ENCODE measurements at regions not wholly inside any gene's neighbourhood (a gene's known extent, or its start where the extent isn't known, plus 50 kb on each side); places are given as distances from the start of the nearest gene placed in this dataset.
"Not testable (repeated sequence)": the region's sequence is repeated elsewhere in the genome, so short reads cannot be mapped to it uniquely, and the experiment has no call there.

GRCh38 chr6:140002396-140003022 is 628.1 kb upstream of the CITED2 start:
- Histone ChIP-seq H3K18ac (ENCODE audit: low read length) (no peak overlapping the region), H2AK5ac (ENCODE audit: low read length) (no peak overlapping the region), H2BK15ac (replicated peaks; ENCODE audit: low read depth) (no peak overlapping the region), H3K56ac (ENCODE audit: low read length) (no peak overlapping the region), H4K5ac (ENCODE audit: low read length) (no peak overlapping the region), H2BK120ac (ENCODE audit: low read depth, low read length) (no peak overlapping the region), H3K23ac (ENCODE audit: low read length) (no peak overlapping the region), H3K4me2 (ENCODE audit: low read length) (no peak overlapping the region), H4K8ac (ENCODE audit: low read depth, low read length) (no peak overlapping the region), H3K4me1 (ENCODE audit: control insufficient read depth, low read depth, low read length) (no peaks in the 10 kb centered on the region), H3K27ac (ENCODE audit: low read depth, low read length) (no peak overlapping the region), H3K9ac (ENCODE audit: low read length) (no peak overlapping the region), H3K4ac (ENCODE audit: low read depth, low read length) (no peak overlapping the region), H3K79me1 (ENCODE audit: low read length) (no peaks in the 10 kb centered on the region), H3K79me2 (ENCODE audit: control insufficient read depth, insufficient read depth, low read length) (no peaks in the 10 kb centered on the region), H2BK5ac (ENCODE audit: low read length) (no peak overlapping the region), H3K36me3 (ENCODE audit: control insufficient read depth, insufficient read depth, low read length) (no peaks in the 10 kb centered on the region), H3K4me3 (ENCODE audit: low read length) (no peak overlapping the region), H3K27me3 (ENCODE audit: insufficient read depth, low read length, poor library complexity) (no peaks in the 10 kb centered on the region)
- no peak for DNase-seq
- no CpG with 5 or more reads among the region's 4 CpGs for WGBS (ENCODE audit: extremely low coverage, insufficient coverage, low lambda C conversion rate)

GRCh38 chr6:140001821-140002341 is 627.4 kb upstream of the CITED2 start:
- H4K5ac ChIP-seq (ENCODE audit: low read length) = no peak overlapping the region
- H3K9ac ChIP-seq (ENCODE audit: low read length) = no peak overlapping the region
- no peak overlapping the region for H2AK5ac ChIP-seq (ENCODE audit: low read length)
- H2BK120ac ChIP-seq (ENCODE audit: low read depth, low read length) = no peak overlapping the region
- H3K79me2 ChIP-seq (ENCODE audit: control insufficient read depth, insufficient read depth, low read length) = no peaks in the 10 kb centered on the region
- DNase-seq = no peak
- no peak overlapping the region for H3K4ac ChIP-seq (ENCODE audit: low read depth, low read length)
- no CpG with 5 or more reads among the region's 5 CpGs for WGBS (ENCODE audit: extremely low coverage, insufficient coverage, low lambda C conversion rate)
- no peak overlapping the region for H4K8ac ChIP-seq (ENCODE audit: low read depth, low read length)
- H3K23ac ChIP-seq (ENCODE audit: low read length) = no peak overlapping the region
- H3K4me1 ChIP-seq (ENCODE audit: control insufficient read depth, low read depth, low read length) = no peaks in the 10 kb centered on the region
- no peak overlapping the region for H2BK5ac ChIP-seq (ENCODE audit: low read length)
- no peaks in the 10 kb centered on the region for H3K36me3 ChIP-seq (ENCODE audit: control insufficient read depth, insufficient read depth, low read length)
- no peak overlapping the region for H3K56ac ChIP-seq (ENCODE audit: low read length)
- H3K4me2 ChIP-seq (ENCODE audit: low read length) = no peak overlapping the region
- H3K27ac ChIP-seq (ENCODE audit: low read depth, low read length) = no peak overlapping the region
- H2BK15ac ChIP-seq (replicated peaks; ENCODE audit: low read depth) = no peak overlapping the region
- H3K18ac ChIP-seq (ENCODE audit: low read length) = no peak overlapping the region
- no peaks in the 10 kb centered on the region for H3K27me3 ChIP-seq (ENCODE audit: insufficient read depth, low read length, poor library complexity)
- H3K79me1 ChIP-seq (ENCODE audit: low read length) = no peaks in the 10 kb centered on the region
- no peak overlapping the region for H3K4me3 ChIP-seq (ENCODE audit: low read length)

- H3K56ac ChIP-seq (ENCODE audit: low read length) = no peak overlapping the region
- no peak overlapping the region for H3K4me2 ChIP-seq (ENCODE audit: low read length)
- no peak overlapping the region for H3K23ac ChIP-seq (ENCODE audit: low read length)
- H3K79me1 ChIP-seq (ENCODE audit: low read length) = no peaks in the 10 kb centered on the region
- no peaks in the 10 kb centered on the region for H3K79me2 ChIP-seq (ENCODE audit: control insufficient read depth, insufficient read depth, low read length)
- H3K36me3 ChIP-seq (ENCODE audit: control insufficient read depth, insufficient read depth, low read length) = no peaks in the 10 kb centered on the region
- no peaks in the 10 kb centered on the region for H3K27me3 ChIP-seq (ENCODE audit: insufficient read depth, low read length, poor library complexity)
- H3K27ac ChIP-seq (ENCODE audit: low read depth, low read length) = no peak overlapping the region
- peaks cover 2% of the 10 kb centered on the region for H3K4me1 ChIP-seq (ENCODE audit: control insufficient read depth, low read depth, low read length)
- H3K4me3 ChIP-seq (ENCODE audit: low read length) = no peak overlapping the region
- no peak overlapping the region for H4K5ac ChIP-seq (ENCODE audit: low read length)
- DNase-seq = no peak
- no peak overlapping the region for H2BK120ac ChIP-seq (ENCODE audit: low read depth, low read length)
- H2BK15ac ChIP-seq (replicated peaks; ENCODE audit: low read depth) = no peak overlapping the region
- H4K8ac ChIP-seq (ENCODE audit: low read depth, low read length) = no peak overlapping the region
- WGBS (ENCODE audit: extremely low coverage, insufficient coverage, low lambda C conversion rate) = no CpG with 5 or more reads among the region's 2 CpGs
- H3K9ac ChIP-seq (ENCODE audit: low read length) = no peak overlapping the region
- H2AK5ac ChIP-seq (ENCODE audit: low read length) = no peak overlapping the region
- no peak overlapping the region for H3K18ac ChIP-seq (ENCODE audit: low read length)
- no peak overlapping the region for H2BK5ac ChIP-seq (ENCODE audit: low read length)
- no peak overlapping the region for H3K4ac ChIP-seq (ENCODE audit: low read depth, low read length)
Observed at GRCh38 chr6:140001005-140001404, 626.6 kb upstream of the CITED2 start.

- H3K27ac ChIP-seq (ENCODE audit: low read depth, low read length); H2AK5ac ChIP-seq (ENCODE audit: low read length); H3K23ac ChIP-seq (ENCODE audit: low read length); H2BK120ac ChIP-seq (ENCODE audit: low read depth, low read length); H3K4me2 ChIP-seq (ENCODE audit: low read length); H3K36me3 ChIP-seq (ENCODE audit: control insufficient read depth, insufficient read depth, low read length); H3K4ac ChIP-seq (ENCODE audit: low read depth, low read length); H3K56ac ChIP-seq (ENCODE audit: low read length); H4K8ac ChIP-seq (ENCODE audit: low read depth, low read length); H2BK15ac ChIP-seq (replicated peaks; ENCODE audit: low read depth); H4K5ac ChIP-seq (ENCODE audit: low read length); H3K18ac ChIP-seq (ENCODE audit: low read length); H3K4me1 ChIP-seq (ENCODE audit: control insufficient read depth, low read depth, low read length); H3K4me3 ChIP-seq (ENCODE audit: low read length); H3K79me2 ChIP-seq (ENCODE audit: control insufficient read depth, insufficient read depth, low read length); H3K27me3 ChIP-seq (ENCODE audit: insufficient read depth, low read length, poor library complexity); H3K9ac ChIP-seq (ENCODE audit: low read length); H2BK5ac ChIP-seq (ENCODE audit: low read length); DNase-seq; H3K79me1 ChIP-seq (ENCODE audit: low read length): not testable (repeated sequence)
- no CpG with 5 or more reads among the region's 18 CpGs for WGBS (ENCODE audit: extremely low coverage, insufficient coverage, low lambda C conversion rate)
Observed at GRCh38 chr6:139999661-140000060, 625.2 kb upstream of the CITED2 start.

GRCh38 chr6:139998478-139998877 is 624.0 kb upstream of the CITED2 start:
- not testable (repeated sequence) for H3K18ac ChIP-seq (ENCODE audit: low read length); H3K56ac ChIP-seq (ENCODE audit: low read length); H3K36me3 ChIP-seq (ENCODE audit: control insufficient read depth, insufficient read depth, low read length); H3K4ac ChIP-seq (ENCODE audit: low read depth, low read length); H3K9ac ChIP-seq (ENCODE audit: low read length); H2BK120ac ChIP-seq (ENCODE audit: low read depth, low read length); H2BK15ac ChIP-seq (replicated peaks; ENCODE audit: low read depth); H3K4me3 ChIP-seq (ENCODE audit: low read length); DNase-seq; H2AK5ac ChIP-seq (ENCODE audit: low read length); H4K5ac ChIP-seq (ENCODE audit: low read length); H3K4me2 ChIP-seq (ENCODE audit: low read length); H3K23ac ChIP-seq (ENCODE audit: low read length); H3K4me1 ChIP-seq (ENCODE audit: control insufficient read depth, low read depth, low read length); H3K27me3 ChIP-seq (ENCODE audit: insufficient read depth, low read length, poor library complexity); H3K79me1 ChIP-seq (ENCODE audit: low read length); H3K79me2 ChIP-seq (ENCODE audit: control insufficient read depth, insufficient read depth, low read length); H4K8ac ChIP-seq (ENCODE audit: low read depth, low read length); H2BK5ac ChIP-seq (ENCODE audit: low read length); H3K27ac ChIP-seq (ENCODE audit: low read depth, low read length)
- no CpG with 5 or more reads among the region's 11 CpGs for WGBS (ENCODE audit: extremely low coverage, insufficient coverage, low lambda C conversion rate)

All from mesendoderm (in vitro differentiated cells).